Germinal center (tissue), 1 donor: ENCODE measurements at regions not wholly inside any gene's neighbourhood (a gene's known extent, or its start where the extent isn't known, plus 50 kb on each side); places are given as distances from the start of the nearest gene placed in this dataset.

Source experiments
- DNase-seq: peaks from one replicate; pipeline ENCODE4 v3.0.0; 2012; ENCODE audit warnings: mixed read lengths, low spot score

DNA sequence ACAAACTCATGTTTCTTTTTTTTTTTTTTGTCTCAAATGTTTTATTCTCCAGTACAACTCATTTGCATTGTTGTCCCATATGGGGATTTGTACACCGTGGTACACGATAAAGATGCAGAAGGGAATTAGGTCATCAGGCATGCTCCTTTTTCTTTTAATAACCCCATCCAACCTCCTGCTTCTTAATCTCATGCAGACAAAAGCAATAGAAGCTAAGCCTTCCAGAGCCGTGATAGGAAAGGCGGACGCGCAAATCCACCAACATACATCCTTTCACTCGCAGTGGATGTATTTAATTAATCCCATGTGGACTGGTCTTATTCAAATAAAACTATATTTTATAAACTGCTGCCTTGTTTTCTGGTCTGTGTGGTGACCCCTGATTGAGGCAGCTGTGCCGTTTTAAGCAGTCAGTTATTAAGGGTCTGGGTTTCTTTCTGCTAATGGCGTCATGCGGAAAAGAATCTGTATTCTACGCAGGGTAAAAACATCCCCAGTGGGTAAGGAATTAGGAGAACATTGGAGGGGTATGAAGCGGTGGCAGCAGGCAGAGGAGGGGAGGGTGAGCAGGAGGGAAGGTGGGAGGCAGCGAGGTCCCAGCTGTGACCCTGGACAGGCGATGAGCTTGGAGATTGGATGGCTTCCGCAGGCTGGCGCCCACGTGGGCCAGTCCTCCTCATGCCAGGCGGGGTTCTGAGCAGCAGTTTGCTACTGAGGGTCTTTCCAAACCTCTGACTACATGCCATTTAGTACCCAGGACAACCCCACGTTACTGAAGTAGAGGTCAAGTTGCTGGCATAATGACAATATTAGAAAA lies 172.8 kb downstream of the LINC00237 start:
- no peak for DNase-seq

DNA sequence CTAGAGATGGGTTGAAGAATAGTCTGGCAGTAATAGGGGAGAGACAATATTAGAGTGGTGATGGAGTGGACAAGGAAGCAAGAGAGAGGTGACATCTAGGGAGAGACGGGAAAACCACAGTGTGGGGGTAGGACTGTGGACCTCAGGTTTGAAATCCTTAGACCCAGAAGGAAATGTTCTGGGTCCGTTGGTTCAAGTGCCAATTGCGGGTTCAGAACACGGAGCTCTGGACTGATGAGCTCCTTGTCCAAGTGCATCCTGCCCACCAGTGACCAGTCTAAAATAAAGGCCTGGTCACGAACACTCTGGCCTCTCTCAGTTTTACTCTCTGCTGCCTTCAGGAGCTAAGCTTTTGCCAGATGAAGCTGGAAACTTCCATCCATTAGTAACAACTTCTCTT lies 174.0 kb downstream of the LINC00237 start:
- DNase-seq: no peak

DNA sequence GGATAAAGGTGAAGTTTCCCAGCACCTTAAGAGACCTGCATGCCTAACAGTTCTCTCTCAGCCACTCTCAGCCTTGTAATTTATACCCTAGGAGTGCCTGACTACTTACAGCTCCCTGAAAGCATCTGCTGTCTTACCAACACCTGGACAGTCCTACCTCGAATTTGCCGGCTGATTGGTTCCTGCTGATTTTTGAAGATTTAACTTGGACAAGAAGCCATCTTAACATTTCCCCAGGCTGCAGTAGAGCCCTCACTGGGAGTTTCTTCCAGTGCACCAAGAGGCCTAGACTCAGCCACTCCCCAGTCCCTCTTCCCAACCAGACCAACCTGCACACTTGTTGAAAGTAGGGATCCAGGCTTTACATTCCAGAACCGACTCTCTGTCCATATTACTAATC lies 174.5 kb downstream of the LINC00237 start:
- no peak for DNase-seq

DNA sequence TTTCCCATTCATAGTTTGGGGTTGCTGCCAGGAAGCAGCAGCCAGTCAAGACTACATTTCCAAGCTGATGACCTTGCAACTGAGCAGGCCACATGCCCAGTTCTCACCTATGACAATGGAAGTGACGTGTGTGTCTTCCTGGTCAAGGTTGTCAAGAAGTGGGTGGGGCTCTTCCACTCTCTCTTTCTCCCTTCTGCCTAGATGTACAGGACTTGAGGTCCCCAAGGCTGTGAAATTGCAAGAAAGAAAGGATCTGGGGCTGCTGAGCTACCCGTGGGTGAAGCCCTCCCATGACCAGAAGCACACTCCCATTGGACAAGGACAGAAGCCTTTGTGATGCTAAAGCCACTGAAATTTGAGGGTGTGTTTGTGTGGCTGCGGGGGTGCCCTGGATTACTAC lies 175.1 kb downstream of the LINC00237 start:
- DNase-seq: no peak

DNA sequence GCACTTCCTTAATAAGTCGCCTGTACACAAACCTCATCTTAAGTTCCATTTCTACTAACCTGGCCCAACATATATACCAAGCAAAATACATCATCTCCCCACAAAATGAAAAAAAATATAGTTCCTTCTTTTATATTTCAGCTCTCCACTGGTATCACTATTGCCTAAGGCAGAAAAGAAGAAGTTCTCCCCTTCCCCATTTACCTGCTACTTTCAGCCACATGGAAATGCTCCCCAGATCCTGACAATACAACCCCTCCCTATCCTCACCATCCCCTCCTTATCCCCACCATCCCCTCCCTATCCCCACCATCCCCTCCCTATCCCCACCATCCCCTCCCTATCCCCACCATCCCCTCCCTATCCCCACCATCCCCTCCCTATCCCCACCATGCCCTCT lies 175.7 kb downstream of the LINC00237 start:
- DNase-seq: no peak

DNA sequence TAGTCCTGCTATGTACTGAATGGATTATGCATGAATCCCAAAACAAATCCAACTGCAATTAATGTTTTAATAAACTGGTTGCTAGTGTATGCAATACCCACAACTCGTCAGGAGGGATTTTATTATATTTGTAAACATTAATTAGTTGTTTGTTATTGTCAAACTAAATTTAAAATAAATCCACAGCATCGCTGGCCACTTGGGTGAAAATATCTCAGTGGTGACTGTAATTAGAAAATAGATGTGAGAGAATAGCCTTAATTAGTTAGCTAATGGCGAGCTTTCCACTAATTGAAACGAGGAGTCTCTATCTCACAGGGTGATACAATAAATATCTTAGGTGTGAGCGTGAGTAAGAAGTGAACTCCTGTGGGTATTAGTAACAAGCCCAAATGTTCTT lies 176.8 kb downstream of the LINC00237 start:
- no peak for DNase-seq

DNA sequence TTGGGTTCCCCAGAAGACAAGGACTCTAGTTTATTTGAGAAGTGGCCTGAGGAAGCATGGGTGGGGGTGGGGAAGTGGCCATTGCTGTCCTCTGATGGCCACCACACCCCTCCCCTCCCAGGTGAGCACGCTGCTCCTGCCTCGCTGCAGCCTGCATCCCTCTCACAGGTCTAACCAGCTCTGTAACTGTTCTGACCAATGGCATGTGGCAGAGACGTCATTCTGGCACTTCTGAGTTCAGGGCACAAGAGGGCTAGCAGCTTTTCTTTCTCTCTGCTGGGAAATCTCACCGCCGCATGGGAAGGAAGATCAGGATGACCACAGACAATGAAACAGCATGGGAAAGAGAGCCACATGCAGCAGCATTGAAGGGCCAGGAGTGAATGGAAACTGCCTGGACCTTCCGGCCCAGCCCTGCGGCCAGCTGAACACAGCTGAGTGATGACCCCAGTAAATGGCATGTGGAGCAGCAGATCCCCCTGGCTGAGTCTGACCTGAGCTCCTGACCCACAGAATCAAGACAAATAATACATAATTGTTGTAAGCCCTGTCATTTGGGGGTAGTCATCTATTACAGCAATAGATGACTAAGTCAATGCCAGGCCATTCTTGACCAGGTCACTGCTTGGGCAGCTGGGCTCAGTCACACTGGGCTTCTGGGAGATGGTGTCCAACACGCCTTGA lies 179.8 kb downstream of the LINC00237 start:
- DNase-seq: no peak

DNA sequence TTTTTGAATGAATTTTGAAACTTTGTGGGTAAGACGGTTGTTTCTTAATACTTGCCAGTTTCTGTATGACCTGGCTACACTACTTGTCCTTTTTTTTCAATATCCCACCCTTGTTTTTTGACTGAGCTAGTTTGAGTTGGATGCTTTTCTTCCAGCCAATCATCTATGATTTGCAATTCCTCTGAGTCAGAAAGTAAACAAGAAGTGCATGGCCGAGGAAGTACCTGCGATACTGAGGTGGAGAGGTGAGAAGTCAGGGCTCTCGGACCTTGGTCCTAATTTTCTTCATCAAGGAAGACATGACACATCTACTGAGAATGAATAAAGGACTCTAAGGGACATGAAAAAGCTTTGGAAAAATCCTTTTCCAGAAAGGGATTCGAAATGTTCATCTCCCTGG lies 185.7 kb downstream of the LINC00237 start:
- DNase-seq: no peak

DNA sequence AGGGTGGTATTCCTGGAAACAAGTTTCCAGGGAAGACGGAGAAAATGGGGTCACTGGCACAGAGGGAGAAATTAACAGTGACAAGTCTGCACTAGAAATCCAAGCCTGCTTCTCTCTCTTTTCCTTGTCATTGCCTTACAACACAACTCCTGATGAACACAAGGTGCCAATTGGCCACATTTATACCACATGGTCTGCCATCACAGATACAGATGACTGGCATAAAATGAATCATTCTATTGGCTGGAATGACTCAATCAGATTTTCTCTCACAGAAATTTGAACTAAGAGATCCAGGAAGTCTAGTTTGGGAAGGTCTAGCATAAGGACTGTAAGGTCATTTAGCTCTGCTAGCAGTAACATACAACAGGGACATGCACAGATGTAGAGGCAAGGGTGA lies 190.3 kb downstream of the LINC00237 start:
- no peak for DNase-seq

DNA sequence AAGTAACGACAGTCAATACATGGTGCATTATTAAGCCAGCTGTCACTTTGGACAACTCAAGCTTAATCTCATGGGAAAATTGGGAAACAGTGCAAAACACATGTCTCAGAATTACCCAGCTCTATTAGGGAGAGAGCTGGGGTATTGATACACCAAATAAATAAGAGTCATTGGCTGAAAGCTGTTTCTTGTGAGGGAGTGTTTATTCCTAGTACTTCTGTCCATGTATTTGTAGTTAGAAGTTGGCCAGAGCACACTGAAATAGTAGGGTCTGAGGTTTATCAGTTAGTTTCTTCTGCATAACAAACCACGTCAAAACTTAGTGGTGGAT lies 192.0 kb upstream of the RALGAPA2 start:
- no peak for DNase-seq

DNA sequence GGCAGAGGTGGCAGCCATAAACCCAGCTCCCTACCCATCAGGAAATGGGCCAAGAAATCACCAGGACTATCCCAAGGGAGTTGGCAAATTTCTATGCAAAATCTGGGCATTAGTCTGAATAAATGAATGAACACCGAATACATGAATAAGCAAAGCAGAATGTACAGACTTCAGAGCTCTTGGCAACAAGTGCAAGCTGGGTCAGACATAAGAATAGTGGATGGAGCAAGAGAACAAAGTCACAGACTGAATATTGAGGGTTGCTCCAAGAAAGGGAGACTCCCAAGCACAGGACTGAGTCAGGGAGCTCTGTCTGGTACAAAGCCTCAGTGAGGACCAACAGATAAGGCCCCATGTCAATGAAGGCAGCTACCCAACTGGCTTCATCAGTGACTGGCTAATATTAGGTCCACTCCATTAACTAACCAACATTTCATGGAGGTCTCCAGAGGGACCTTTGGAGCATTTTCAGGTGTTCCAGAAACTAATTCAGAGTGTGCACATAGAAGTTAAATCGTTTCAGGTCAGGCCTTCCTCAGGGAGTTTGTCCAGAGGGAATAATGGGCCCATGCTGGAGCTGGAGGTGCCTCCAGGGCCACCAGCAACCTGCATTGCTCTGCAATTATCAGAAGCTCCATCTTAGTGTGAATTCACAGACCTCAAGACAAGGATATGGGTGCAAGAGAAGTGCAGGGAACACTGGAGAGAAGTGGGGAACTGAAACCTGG lies 191.5 kb upstream of the RALGAPA2 start:
- no peak for DNase-seq

DNA sequence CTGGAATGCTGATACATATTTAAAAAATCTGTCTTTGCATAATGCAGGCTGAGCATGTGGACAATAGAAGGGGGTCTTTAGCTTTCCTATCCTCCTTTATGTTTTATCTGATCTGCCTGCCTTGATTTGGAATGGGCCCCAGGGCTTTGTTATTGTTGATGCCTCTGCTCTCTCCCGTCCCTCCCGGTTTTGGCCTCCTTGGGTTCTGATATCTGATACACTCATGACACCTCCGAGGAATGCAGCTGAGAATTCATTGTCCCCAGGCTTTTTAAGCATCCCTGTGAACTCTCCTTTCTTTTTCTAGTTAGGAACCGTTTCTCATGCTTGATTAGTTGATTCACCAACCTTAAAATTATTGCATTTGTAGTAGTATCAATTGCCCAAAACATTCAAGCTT lies 185.5 kb upstream of the RALGAPA2 start:
- no peak for DNase-seq

DNA sequence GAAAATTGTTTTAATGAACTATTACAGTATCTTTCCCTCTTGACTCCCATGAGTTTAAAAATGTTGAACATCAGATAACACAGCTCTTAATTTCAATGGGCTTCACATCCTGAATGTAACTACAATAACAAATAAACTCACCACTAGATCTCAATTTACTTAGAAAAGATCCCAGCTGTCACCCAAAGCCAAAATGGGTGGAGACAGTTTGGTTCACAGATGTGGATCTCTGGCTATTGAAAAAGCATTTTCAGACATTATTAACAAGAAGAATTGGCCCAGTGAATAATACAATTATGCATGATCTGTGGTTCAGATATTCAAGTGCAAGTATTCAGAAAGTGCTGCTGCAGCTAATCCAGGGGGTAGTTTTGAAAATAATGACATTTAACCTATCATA lies 184.7 kb upstream of the RALGAPA2 start:
- DNase-seq: no peak

DNA sequence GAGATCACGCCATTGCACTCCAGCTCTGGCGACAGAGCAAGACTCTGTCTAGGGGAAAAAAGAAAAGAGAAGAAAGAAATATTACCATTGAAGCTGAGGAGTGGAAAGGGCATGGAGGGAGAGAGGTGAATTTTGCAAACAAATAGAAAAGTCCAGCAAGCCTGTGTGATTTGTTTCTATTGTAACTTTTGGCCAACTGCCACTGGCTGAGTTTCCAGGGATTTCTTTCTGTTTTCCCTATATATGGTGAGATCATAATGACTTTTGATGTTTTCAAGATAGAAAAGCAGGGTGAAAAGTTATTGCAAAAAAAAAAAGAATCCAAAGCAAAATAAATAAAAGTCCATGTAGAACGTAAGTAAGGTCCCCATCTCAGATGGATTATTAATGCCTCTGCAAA lies 184.2 kb upstream of the RALGAPA2 start:
- DNase-seq: no peak

DNA sequence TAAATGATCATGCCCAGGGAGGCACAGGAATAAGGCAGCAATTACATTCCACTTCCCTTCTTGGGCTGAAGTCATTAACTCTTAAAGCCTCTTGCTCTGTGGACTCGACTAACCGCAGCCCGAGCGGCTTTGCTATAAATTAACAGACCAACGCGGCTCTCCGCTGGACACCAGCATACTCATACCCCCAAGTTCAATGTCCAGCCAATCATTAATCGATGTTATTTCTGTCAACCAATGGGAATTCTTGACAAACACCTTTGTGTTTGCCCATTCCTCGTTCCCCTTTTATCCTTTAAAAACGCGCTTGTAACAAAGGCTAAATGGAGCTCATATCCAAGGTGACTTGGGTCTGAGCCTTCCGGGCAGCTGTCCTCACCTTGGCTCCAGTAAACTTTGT lies 183.1 kb upstream of the RALGAPA2 start:
- DNase-seq: no peak

DNA sequence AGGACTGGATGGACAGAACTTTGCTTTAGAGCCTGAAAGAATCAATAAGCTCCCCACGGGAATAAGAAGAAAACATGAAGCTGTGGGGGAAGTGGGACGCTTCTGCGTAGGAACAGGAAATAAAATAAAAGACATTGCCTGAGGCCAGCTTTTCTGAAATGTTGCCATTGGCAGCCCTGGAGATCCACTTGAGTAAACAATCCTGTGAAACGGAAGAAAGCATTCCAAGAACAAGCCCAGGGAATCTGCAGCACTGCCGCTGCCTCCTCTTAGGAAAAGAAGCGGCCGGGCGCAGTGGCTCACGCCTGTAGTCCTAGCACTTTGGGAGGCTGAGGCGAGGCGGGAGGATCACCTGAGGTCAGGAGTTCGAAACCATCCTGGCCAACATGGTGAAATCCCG lies 182.3 kb upstream of the RALGAPA2 start:
- no peak for DNase-seq

DNA sequence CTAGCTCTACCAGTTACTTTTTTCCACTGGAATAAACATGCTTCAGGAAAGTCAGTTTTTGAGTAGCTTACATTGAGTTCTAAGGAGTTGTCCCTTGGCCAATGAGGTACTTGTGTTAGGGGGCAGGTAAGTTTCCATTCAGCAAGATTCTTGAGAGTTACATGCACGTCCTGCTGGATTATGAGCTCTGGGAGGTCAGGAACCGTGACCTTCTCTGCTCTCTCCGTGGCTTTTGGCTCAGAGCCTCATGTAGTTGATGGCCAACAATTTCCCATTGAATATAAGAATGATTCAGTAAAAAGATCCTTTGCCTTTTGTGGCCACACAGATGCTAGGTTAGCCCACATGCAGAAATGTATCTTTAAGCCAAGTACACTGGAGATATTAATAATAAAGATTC lies 181.8 kb upstream of the RALGAPA2 start:
- no peak for DNase-seq

DNA sequence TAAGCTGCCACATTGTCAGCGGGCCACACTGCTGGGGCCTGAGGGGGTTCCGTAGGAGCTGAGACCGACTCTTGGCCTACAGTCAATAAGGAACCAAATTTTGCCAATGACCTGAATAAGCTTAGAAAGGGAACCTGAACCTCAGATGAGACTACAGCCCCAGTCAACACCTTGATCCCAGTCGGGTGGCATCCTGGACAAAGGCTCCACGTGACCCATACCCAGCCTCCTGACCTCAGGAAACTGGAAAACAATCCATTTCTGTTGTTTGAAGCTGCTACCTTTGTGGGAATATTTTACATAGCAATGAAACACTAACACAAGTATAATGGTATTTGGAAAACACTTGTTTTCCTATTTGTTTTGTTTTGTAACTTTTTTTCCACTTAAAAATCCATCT lies 179.9 kb upstream of the RALGAPA2 start:
- DNase-seq: no peak

DNA sequence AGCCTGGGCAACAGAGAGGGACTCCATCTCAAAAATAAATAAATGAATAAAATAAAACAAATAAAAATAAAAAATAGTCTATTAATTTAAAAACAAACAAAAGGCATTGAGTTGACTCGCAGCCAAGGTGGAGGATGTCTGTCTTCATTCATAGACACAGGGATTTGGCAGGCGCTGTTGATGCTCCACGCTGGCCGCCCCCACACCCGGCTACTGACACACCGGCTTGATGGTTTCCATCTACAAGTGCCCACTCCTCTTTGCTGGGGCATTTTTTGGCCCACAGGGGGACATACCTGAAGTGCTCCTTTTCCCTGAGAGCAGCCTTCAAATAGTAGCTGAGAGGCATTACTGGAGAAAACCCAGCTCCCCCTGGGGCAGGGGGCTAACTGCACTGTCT lies 178.3 kb upstream of the RALGAPA2 start:
- DNase-seq: no peak

DNA sequence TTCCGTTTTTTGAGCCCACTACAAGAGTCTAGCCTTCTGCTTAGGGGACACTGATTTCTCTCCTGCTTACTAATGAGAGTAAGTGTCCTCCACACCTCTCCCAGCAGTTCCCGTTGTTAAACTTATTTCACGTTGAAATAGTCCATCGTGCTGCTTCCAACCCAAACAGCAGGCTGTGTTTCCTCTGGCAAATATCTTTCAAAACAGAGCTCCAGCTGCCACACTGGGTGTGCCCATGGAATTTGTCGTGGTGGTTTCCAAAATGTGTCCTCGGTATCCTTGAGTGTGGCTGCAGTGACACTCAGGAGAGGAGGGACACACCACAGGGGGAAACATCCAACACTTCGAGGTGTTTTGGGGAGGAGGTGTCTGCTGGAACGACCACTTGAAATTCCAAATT lies 176.5 kb upstream of the RALGAPA2 start:
- DNase-seq: no peak

DNA sequence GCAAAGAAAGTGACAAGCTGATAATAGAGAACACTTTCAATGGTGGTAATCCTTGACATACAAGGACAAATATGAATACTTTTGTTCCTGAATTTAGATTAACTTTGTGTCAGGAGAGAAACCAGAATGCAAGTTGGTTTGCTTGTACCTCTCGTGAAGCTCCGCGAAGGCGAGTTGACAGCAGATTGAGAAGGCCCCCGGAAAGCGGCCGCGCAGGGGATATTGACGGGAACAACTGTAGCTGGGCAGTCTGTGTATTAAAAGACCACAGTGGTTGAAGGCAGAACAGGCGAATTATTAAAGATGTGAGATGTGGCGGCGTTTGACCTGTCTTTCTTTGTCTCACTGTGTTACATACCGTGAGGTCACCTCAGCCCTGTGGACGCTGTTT lies 175.8 kb upstream of the RALGAPA2 start:
- no peak for DNase-seq

DNA sequence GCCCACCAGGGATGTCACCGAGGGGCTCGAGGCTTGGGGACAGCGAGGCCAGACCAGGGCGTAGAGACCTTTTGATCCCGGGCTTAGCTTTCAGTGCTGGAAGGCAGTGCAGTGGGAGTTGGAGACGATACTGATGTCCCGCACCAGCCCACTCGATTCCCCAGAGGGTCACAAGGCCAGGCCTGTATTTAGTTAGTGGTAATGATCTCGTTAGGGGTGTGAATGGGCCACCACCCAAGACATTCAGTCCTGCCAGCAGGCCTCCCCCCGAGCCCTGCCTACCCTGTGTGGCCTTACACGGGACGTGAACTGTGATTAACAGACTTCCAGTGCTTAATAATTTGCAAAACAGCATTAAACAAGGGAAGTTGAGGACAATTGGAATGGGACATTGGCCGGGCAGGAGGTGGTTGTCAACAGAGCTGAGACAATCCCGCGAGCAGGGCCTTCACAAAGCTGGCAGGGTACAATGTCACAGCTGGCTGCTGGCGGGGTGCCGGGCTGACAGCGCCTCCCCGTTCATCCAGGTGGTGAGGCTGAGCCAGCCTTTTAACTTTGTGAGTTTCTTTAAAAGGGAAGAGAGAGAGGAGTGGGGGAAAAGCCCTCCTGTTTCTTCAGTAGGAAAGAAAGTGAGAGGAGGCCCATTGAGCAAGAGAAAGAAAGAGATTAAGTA lies 175.3 kb upstream of the RALGAPA2 start:
- no peak for DNase-seq

DNA sequence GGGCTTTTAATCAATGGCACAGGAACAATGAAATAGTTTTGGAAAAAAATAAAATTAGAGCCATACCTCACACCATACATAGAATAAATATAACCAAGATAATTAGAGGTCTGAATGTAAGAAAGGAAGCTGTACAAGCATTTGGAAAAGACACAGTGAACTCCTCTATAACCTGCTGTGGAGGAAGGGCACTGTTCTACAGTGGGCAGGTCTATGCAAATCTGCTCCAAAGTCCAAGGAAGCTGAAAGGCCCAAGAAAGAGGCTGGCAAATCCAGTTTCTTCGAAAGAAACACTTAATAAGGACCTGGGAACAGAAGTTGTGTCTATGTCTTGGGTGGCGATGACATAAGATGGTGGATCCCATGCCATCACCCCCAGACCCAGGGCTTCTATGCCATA lies 169.4 kb upstream of the RALGAPA2 start:
- DNase-seq: no peak
